ENCODE measurements at regions not wholly inside any gene's neighbourhood (a gene's known extent, or its start where the extent isn't known, plus 50 kb on each side); places are given as distances from the start of the nearest gene placed in this dataset.

DNA sequence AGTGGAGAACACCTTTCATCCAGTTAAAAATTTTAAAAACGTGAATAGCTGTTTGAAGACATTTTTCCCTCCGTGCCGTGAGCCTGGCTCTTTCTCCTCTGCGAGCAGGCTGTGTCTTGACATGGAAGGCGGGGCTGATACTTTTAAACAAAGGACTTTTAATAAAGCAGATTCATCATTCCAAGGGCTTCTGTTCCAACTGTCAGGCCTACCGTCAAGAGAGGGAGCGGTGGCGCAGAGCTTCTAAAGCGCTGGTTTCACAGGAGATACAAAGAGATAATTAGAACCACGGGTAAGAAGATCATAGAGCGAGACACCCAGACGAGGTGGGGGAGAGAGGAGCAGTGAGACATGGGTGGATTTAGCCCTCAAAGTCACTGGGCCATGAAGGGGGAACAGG lies 247.4 kb upstream of the C1orf174 start:
- ATAC-seq: no peak
- intact Hi-C loops (cut with DNase I, micrococcal nuclease): no loop called here

DNA sequence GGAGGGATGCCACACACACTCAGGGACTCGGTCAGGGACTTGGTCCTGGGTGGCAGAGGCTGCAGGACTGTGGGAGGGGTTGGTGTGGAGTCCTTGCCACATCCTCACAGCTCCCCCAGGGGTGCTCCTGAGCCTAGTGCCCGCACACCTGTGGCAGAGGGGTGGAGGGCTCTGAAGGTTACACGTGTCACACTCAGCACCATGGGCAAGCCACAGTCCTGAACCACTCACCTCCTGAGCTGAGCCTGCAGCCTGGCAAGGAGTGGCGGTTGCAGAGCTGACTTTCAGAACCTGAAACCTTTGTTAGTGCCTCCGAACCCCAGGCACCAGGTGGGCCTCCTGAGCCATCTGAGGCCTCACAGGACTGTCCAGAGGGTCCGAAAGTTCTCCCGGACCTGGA lies 249.2 kb upstream of the C1orf174 start:
- Histone ChIP-seq H3K4me1 (ENCODE audit: low read depth) (no peaks in the 10 kb centered on the region), H3K36me3 (ENCODE audit: low read depth) (no peaks in the 10 kb centered on the region), H3K4me3 (no peak overlapping the region), H3K9me3 (no peaks in the 10 kb centered on the region)
- no peak for DNase-seq
- no peak for ATAC-seq
- TF ChIP-seq, protein P1, sequence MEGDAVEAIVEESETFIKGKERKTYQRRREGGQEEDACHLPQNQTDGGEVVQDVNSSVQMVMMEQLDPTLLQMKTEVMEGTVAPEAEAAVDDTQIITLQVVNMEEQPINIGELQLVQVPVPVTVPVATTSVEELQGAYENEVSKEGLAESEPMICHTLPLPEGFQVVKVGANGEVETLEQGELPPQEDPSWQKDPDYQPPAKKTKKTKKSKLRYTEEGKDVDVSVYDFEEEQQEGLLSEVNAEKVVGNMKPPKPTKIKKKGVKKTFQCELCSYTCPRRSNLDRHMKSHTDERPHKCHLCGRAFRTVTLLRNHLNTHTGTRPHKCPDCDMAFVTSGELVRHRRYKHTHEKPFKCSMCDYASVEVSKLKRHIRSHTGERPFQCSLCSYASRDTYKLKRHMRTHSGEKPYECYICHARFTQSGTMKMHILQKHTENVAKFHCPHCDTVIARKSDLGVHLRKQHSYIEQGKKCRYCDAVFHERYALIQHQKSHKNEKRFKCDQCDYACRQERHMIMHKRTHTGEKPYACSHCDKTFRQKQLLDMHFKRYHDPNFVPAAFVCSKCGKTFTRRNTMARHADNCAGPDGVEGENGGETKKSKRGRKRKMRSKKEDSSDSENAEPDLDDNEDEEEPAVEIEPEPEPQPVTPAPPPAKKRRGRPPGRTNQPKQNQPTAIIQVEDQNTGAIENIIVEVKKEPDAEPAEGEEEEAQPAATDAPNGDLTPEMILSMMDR (IDR thresholded peaks at IDR 0.05): no peak
- intact Hi-C loops (cut with DNase I, micrococcal nuclease): no loop called here

More for the DNA sequence above, 247.4 kb upstream of the C1orf174 start:
- H3K4me1 ChIP-seq (ENCODE audit: low read depth): no peaks in the 10 kb centered on the region
- H3K4me3 ChIP-seq: no peak overlapping the region
- TF ChIP-seq, protein P1 (IDR thresholded peaks at IDR 0.05): no peak
- no peak for DNase-seq
- H3K36me3 ChIP-seq (ENCODE audit: low read depth): no peaks in the 10 kb centered on the region
- no peaks in the 10 kb centered on the region for H3K9me3 ChIP-seq

DNA sequence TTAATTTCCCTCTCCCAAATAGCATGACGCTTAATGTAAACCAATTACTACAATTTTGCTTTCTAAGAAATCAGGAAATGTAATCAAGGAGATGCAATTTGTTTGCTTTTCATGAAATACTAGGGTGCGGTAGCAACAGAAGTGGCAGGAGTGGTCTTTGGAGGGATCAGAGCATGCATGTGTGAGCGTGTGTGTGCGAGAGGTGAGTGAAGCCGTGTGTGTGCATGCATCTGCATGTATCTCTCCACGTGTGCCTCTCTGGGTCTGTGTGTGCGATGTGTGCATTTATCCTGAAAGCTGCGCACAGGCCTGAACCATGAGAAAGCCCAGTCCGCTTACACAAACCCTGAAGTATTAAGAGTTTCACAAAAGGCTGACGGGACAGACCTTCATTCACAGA lies 249.8 kb upstream of the C1orf174 start:
- intact Hi-C loops (cut with DNase I, micrococcal nuclease): no loop called here
- H3K4me3 ChIP-seq: no peak overlapping the region
- H3K4me1 ChIP-seq (ENCODE audit: low read depth): no peaks in the 10 kb centered on the region
- H3K9me3 ChIP-seq: no peaks in the 10 kb centered on the region
- ATAC-seq (no peak), DNase-seq (no peak)
- H3K36me3 ChIP-seq (ENCODE audit: low read depth): no peaks in the 10 kb centered on the region
- TF ChIP-seq, protein P1 (IDR thresholded peaks at IDR 0.05): no peak

DNA sequence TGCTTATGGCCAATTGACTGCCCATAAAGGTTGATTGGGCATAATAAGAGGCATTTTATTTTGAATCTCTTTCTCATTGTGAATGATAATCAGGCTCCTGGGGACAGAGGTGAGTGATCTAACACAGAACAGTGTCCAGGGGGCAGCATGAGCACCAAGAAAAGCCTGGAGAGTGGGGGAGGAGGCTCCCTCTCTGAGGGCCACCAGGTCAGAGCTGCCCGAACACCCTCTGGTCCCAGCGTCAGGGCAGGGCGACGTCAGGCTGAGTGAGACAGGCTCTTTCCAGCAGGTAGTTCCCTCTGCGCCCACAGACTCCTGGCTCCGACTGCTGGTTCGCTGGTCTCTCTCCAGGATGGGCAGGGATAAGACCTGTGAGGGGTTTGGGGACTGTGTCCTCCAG lies 250.2 kb upstream of the C1orf174 start:
- TF ChIP-seq, protein P1 (IDR thresholded peaks at IDR 0.05): no peak
- no peaks in the 10 kb centered on the region for H3K9me3 ChIP-seq
- no peak for ATAC-seq
- H3K4me1 ChIP-seq (ENCODE audit: low read depth): no peaks in the 10 kb centered on the region
- intact Hi-C loops (cut with DNase I, micrococcal nuclease): no loop called here
- H3K36me3 ChIP-seq (ENCODE audit: low read depth): no peaks in the 10 kb centered on the region
- DNase-seq: no peak
- no peak overlapping the region for H3K4me3 ChIP-seq

DNA sequence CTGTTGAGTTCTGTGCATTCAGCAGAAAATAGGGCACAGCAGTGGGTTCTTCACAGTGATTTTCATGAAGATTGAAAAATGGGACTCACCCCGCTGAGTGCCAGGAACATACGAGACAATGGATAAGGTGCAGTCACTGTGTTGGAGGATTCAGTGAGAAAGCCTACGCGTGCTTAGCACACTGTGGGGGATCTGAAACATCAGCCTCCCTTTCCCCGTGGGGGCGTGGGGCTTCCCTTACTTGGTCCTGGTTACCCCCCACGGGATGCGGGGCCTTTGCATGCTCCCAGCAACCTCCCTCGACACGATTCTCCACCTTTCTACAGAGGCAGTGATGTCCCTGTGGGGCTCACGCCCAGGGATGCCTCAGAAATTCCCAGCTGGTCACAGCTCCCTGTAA lies 252.2 kb upstream of the C1orf174 start:
- TF ChIP-seq, protein P1 (IDR thresholded peaks at IDR 0.05): no peak
- no peak for ATAC-seq

DNA sequence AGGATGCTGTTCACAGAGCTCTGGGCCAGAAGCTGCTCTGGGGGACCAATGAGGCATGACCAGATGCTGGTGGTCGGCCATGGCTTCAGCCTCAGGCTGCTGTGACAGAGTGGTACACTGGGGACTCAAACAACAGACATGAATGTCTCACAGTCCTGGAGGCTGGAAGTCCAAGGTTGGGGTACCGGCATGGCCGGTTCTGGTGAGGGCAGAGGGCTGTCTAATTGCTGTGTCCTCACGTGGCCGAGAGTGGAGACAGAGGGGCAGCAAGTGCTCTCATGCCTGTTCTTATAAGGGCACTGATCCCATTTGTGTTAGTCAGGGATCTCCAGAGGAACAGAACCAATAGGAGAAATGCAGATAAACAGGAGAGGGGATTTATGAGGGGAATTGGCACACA lies 253.5 kb upstream of the C1orf174 start:
- DNase-seq (no peak), ATAC-seq (no peak)
- Histone ChIP-seq H3K4me3 (no peak overlapping the region), H3K9me3 (no peaks in the 10 kb centered on the region), H3K4me1 (ENCODE audit: low read depth) (no peaks in the 10 kb centered on the region), H3K36me3 (ENCODE audit: low read depth) (no peaks in the 10 kb centered on the region)
- TF ChIP-seq, protein P1 (IDR thresholded peaks at IDR 0.05): no peak
- intact Hi-C loops (cut with DNase I, micrococcal nuclease): no loop called here

More for the DNA sequence above, 252.2 kb upstream of the C1orf174 start:
- DNase-seq: no peak
- Histone ChIP-seq H3K4me3 (no peak overlapping the region), H3K4me1 (ENCODE audit: low read depth) (no peaks in the 10 kb centered on the region), H3K36me3 (ENCODE audit: low read depth) (no peaks in the 10 kb centered on the region), H3K9me3 (no peaks in the 10 kb centered on the region)
- intact Hi-C loops (cut with DNase I, micrococcal nuclease): no loop called here

Data from mucosa of descending colon (tissue), 3 donors.